ENCODE measurements at regions not wholly inside any gene's neighbourhood (a gene's known extent, or its start where the extent isn't known, plus 50 kb on each side); places are given as distances from the start of the nearest gene placed in this dataset.

DNA sequence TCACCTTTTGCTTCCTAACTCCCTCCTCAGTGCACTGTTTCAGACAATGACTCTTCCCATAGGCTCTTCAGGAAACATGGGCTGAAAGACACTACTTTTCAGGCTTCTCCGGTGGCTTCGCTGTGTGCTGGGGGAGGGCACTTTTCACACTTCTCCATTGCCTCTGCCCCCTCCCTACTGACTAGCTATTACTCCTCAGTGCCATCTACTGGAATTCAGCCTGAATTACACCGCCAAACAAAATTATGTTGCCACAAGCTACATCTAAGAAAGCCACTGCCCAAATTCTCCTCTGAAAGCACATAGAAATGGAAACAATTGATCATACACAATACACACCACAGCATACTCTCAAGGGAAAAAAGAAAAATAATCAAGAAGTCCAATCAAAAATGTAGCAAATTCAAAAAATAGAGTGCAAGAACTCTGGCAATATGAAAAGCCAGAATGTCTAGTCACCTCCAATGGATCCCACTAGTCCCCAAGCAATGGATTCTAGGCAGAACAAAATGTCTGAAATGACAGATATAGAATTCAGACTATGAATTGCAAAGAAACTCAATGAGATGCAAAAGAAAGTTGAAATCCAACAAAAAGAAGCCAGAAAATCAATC, 1139.4 kb upstream of the GYPC start:
- Mint-ChIP-seq H3K4me3 (no peak overlapping the region), H3K9me3 (peaks cover 9 to 15% (median 13%) of the 10 kb centered on the region in 3 donors), H3K36me3 (no peaks in the 10 kb centered on the region), H3K4me1 (no peaks in the 10 kb centered on the region), H3K27ac (no peak overlapping the region), H3K27me3 (no peaks in the 10 kb centered on the region)
- Histone ChIP-seq H3K27ac (ENCODE audit: low read length) (no peak overlapping the region), H3K27me3 (replicated peaks in 1 of 2; ENCODE audit: control insufficient read depth in 2 of 2, extremely low read depth in 1 of 2, insufficient read depth in 2 of 2, low read length in 1 of 2) (no peaks in the 10 kb centered on the region), H3K36me3 (ENCODE audit: control insufficient read depth in 2 of 2, extremely low read depth in 1 of 2, insufficient read depth in 1 of 2, low read length in 1 of 2) (no peaks in the 10 kb centered on the region), H3K4me1 (ENCODE audit: control insufficient read depth in 1 of 2, extremely low read depth in 1 of 2, insufficient read depth in 2 of 2, low read length in 2 of 2) (no peaks in the 10 kb centered on the region), H3K9me3 (no peaks in the 10 kb centered on the region), H3K4me3 (ENCODE audit: control insufficient read depth in 1 of 2, extremely low read depth in 1 of 2, low read length in 1 of 2) (no peak overlapping the region)
- ChIA-PET POLR2A (no interaction called here), CTCF (no interaction called here)
- ATAC-seq (replicated peaks in 1 of 4): no peak
- no peak for DNase-seq
- 71% methylated on average over 1 of the region's 3 CpGs for WGBS (ENCODE audit: insufficient coverage)

DNA sequence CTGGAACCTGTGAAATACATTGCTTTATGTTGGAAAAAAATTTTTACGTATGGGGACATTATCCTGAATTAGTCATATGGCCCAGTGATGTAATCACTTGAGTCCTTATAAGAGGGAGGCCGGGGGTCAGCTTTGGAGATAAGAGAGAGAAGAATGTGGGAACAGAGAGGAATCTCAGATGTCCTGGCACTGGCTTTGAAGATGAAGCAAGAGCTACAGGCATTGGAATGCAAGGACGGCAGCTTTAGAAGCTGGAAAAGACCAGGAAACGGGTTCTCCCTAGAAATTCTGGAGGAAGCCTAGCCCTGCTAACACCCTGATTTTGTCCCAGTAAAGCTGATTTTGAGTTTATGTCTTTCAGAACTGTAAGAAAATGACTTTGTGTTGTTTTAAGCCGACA, 1129.9 kb upstream of the GYPC start:
- ATAC-seq (replicated peaks in 1 of 4) (no peak), DNase-seq (no peak)
- 61% methylated on average over 5 of the region's 5 CpGs for WGBS (ENCODE audit: insufficient coverage)
- Mint-ChIP-seq H3K4me3 (no peak overlapping the region), H3K36me3 (no peaks in the 10 kb centered on the region), H3K9me3 (peaks cover 4 to 19% (median 9%) of the 10 kb centered on the region in 3 donors), H3K27me3 (no peaks in the 10 kb centered on the region), H3K4me1 (no peaks in the 10 kb centered on the region), H3K27ac (no peak overlapping the region)
- Histone ChIP-seq H3K4me3 (ENCODE audit: control insufficient read depth in 1 of 2, extremely low read depth in 1 of 2, low read length in 1 of 2) (no peak overlapping the region), H3K9me3 (no peaks in the 10 kb centered on the region), H3K27ac (ENCODE audit: low read length) (no peak overlapping the region), H3K27me3 (replicated peaks in 1 of 2; ENCODE audit: control insufficient read depth in 2 of 2, extremely low read depth in 1 of 2, insufficient read depth in 2 of 2, low read length in 1 of 2) (no peaks in the 10 kb centered on the region), H3K36me3 (ENCODE audit: control insufficient read depth in 2 of 2, extremely low read depth in 1 of 2, insufficient read depth in 1 of 2, low read length in 1 of 2) (no peaks in the 10 kb centered on the region), H3K4me1 (ENCODE audit: control insufficient read depth in 1 of 2, extremely low read depth in 1 of 2, insufficient read depth in 2 of 2, low read length in 2 of 2) (no peaks in the 10 kb centered on the region)
- ChIA-PET POLR2A (no interaction called here), CTCF (no interaction called here)

DNA sequence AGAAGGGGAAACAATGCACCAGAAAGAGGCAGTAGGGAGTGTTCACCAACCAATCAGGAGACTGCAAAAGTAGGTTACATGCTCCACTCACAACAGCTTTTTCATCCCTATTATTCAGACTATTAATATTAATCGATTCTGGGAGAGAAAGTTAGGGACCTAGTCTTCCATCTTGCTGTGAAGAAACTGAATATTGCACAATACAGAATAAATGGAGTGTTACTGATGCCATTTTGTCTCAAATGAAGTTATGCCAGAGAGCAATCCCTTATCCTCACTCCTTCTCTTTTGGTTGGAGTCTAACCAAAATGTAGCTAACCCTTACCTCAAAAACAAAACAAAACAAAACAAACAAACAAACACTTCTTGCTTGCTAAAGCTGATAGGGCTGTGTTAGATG, 1120.9 kb upstream of the GYPC start:
- ChIA-PET CTCF (no interaction called here), POLR2A (no interaction called here)
- no peaks in the 10 kb centered on the region for H3K4me1 Mint-ChIP-seq
- H3K36me3 Mint-ChIP-seq: no peaks in the 10 kb centered on the region
- no peaks in the 10 kb centered on the region for H3K27me3 Mint-ChIP-seq
- H3K4me1 ChIP-seq (ENCODE audit: control insufficient read depth in 1 of 2, extremely low read depth in 1 of 2, insufficient read depth in 2 of 2, low read length in 2 of 2): no peaks in the 10 kb centered on the region
- no peaks in the 10 kb centered on the region for H3K27me3 ChIP-seq (replicated peaks in 1 of 2; ENCODE audit: control insufficient read depth in 2 of 2, extremely low read depth in 1 of 2, insufficient read depth in 2 of 2, low read length in 1 of 2)
- DNase-seq (no peak), ATAC-seq (replicated peaks in 1 of 4) (no peak)
- H3K27ac ChIP-seq (ENCODE audit: low read length): no peak overlapping the region
- no peaks in the 10 kb centered on the region for H3K9me3 ChIP-seq
- WGBS (ENCODE audit: insufficient coverage): no CpG with 5 or more reads among the region's 1 CpG
- no peaks in the 10 kb centered on the region for H3K36me3 ChIP-seq (ENCODE audit: control insufficient read depth in 2 of 2, extremely low read depth in 1 of 2, insufficient read depth in 1 of 2, low read length in 1 of 2)
- no peak overlapping the region for H3K4me3 Mint-ChIP-seq
- no peak overlapping the region for H3K27ac Mint-ChIP-seq
- peaks cover 8 to 15% (median 10%) of the 10 kb centered on the region in 3 donors for H3K9me3 Mint-ChIP-seq
- H3K4me3 ChIP-seq (ENCODE audit: control insufficient read depth in 1 of 2, extremely low read depth in 1 of 2, low read length in 1 of 2): no peak overlapping the region

DNA sequence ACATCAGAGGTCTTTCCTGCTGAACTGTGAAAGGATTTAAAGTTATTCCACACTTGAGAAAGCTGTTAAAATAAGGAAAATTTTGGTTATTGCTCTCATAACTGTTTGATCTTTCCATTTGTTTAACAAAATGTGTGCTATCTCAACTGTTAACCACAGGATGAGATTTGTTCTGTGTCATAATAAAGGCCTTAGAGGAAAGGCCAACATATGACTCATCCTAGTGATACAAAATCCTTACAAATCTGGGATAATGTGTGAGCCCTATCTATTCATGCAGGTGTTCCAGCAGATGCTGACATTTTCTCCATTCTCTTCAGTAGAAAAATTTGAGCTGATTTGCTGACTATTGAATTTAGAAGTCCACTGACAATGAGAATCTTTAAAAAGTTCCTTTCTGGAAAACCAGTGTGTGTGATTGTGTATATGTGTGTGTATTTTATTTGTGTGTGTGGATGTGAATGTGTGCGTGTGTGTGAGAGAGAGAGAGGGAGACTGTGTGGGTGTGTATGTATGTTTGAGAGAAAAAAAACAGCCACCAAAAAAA, 1111.9 kb upstream of the GYPC start:
- H3K9me3 Mint-ChIP-seq: peaks cover 18 to 27% (median 24%) of the 10 kb centered on the region in 3 donors
- no peaks in the 10 kb centered on the region for H3K4me1 Mint-ChIP-seq
- ATAC-seq (replicated peaks in 1 of 4) (no peak), DNase-seq (no peak)
- Histone ChIP-seq H3K27ac (ENCODE audit: low read length) (no peak overlapping the region), H3K9me3 (no peaks in the 10 kb centered on the region), H3K27me3 (replicated peaks in 1 of 2; ENCODE audit: control insufficient read depth in 2 of 2, extremely low read depth in 1 of 2, insufficient read depth in 2 of 2, low read length in 1 of 2) (no peaks in the 10 kb centered on the region), H3K4me1 (ENCODE audit: control insufficient read depth in 1 of 2, extremely low read depth in 1 of 2, insufficient read depth in 2 of 2, low read length in 2 of 2) (no peaks in the 10 kb centered on the region), H3K36me3 (ENCODE audit: control insufficient read depth in 2 of 2, extremely low read depth in 1 of 2, insufficient read depth in 1 of 2, low read length in 1 of 2) (no peaks in the 10 kb centered on the region), H3K4me3 (ENCODE audit: control insufficient read depth in 1 of 2, extremely low read depth in 1 of 2, low read length in 1 of 2) (no peak overlapping the region)
- ChIA-PET CTCF (no interaction called here), POLR2A (no interaction called here)
- H3K36me3 Mint-ChIP-seq: no peaks in the 10 kb centered on the region
- H3K4me3 Mint-ChIP-seq: no peak overlapping the region
- no CpG with 5 or more reads among the region's 1 CpG for WGBS (ENCODE audit: insufficient coverage)
- no peak overlapping the region for H3K27ac Mint-ChIP-seq
- H3K27me3 Mint-ChIP-seq: no peaks in the 10 kb centered on the region

DNA sequence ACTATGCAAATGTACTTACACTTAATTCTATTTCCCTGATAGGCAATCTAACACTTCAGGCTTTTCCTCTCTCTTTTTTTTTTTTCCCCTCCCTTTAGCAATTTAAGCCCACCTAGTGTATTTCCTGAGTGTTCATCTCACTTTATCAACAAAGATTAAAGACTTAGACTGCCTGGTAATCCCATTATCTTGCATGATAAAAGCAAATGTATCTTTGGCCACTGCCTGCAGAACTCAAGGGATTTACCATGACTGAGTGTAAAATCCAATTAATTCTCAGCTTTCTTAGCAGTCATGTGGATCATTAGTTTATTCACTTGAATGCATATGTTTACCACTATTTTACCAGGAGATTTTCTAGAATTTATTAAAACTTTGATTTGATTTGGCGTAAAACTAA, 1102.2 kb upstream of the GYPC start:
- POLR2A ChIA-PET: no interaction called here
- H3K4me3 Mint-ChIP-seq: no peak overlapping the region
- ATAC-seq (replicated peaks in 1 of 4) (no peak), DNase-seq (no peak)
- CTCF ChIA-PET: no interaction called here
- Histone ChIP-seq H3K27me3 (replicated peaks in 1 of 2; ENCODE audit: control insufficient read depth in 2 of 2, extremely low read depth in 1 of 2, insufficient read depth in 2 of 2, low read length in 1 of 2) (no peaks in the 10 kb centered on the region), H3K9me3 (no peaks in the 10 kb centered on the region), H3K36me3 (ENCODE audit: control insufficient read depth in 2 of 2, extremely low read depth in 1 of 2, insufficient read depth in 1 of 2, low read length in 1 of 2) (no peaks in the 10 kb centered on the region), H3K4me1 (ENCODE audit: control insufficient read depth in 1 of 2, extremely low read depth in 1 of 2, insufficient read depth in 2 of 2, low read length in 2 of 2) (no peaks in the 10 kb centered on the region), H3K27ac (ENCODE audit: low read length) (no peak overlapping the region), H3K4me3 (ENCODE audit: control insufficient read depth in 1 of 2, extremely low read depth in 1 of 2, low read length in 1 of 2) (no peak overlapping the region)
- no peak overlapping the region for H3K27ac Mint-ChIP-seq
- no peaks in the 10 kb centered on the region for H3K4me1 Mint-ChIP-seq
- no peaks in the 10 kb centered on the region for H3K27me3 Mint-ChIP-seq
- peaks cover 13 to 22% (median 20%) of the 10 kb centered on the region in 3 donors for H3K9me3 Mint-ChIP-seq
- no peaks in the 10 kb centered on the region for H3K36me3 Mint-ChIP-seq
- no CpG with 5 or more reads among the region's 1 CpG for WGBS (ENCODE audit: insufficient coverage)

DNA sequence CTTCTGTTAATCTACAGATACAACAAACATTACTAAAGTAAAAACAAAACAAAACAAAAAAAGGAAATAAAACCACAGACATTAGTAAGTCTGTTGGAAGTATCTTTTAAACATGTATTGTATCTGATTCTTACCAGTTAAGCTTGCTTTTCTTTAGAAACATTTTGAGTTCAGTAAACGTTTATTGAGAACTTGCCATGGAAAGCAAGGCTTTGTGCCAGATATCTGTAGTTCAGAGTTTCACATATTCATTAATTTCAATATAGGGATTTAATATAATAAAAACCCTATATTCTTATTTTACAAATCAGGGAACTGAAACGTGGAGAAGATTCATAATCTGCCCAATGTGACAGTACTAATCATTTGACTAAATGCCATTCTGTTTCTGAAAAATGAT, 1101.0 kb upstream of the GYPC start:
- peaks cover 10 to 14% (median 11%) of the 10 kb centered on the region in 3 donors for H3K9me3 Mint-ChIP-seq
- H3K9me3 ChIP-seq: no peaks in the 10 kb centered on the region

DNA sequence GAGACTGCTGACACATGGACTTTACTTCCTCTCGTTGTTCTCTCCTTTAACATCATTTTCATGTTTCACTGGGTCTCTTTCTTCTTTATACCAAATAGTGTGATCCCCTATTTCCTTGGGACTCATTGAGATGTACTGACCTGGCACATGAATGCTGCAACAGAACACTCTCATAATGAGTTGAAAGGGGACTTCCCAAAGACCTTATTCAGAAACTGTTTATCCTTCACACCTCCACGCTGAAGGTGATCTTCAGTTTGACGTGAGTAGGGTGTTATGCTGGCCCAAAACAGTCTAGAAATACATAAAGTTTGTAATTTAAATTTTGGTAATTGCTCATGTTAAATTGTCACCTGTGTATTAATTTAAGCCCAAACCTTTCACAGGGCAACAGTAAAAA, 1096.8 kb upstream of the GYPC start:
- Mint-ChIP-seq H3K4me3 (no peak overlapping the region), H3K27ac (no peak overlapping the region), H3K36me3 (no peaks in the 10 kb centered on the region), H3K4me1 (no peaks in the 10 kb centered on the region), H3K9me3 (peaks cover 5 to 10% (median 10%) of the 10 kb centered on the region in 3 donors), H3K27me3 (no peaks in the 10 kb centered on the region)
- WGBS (ENCODE audit: insufficient coverage): 33% methylated on average over 1 of the region's 3 CpGs
- no peak for ATAC-seq (replicated peaks in 1 of 4)
- Histone ChIP-seq H3K4me1 (ENCODE audit: control insufficient read depth in 1 of 2, extremely low read depth in 1 of 2, insufficient read depth in 2 of 2, low read length in 2 of 2) (no peaks in the 10 kb centered on the region), H3K27ac (ENCODE audit: low read length) (no peak overlapping the region), H3K27me3 (replicated peaks in 1 of 2; ENCODE audit: control insufficient read depth in 2 of 2, extremely low read depth in 1 of 2, insufficient read depth in 2 of 2, low read length in 1 of 2) (no peaks in the 10 kb centered on the region), H3K36me3 (ENCODE audit: control insufficient read depth in 2 of 2, extremely low read depth in 1 of 2, insufficient read depth in 1 of 2, low read length in 1 of 2) (no peaks in the 10 kb centered on the region), H3K9me3 (no peaks in the 10 kb centered on the region), H3K4me3 (ENCODE audit: control insufficient read depth in 1 of 2, extremely low read depth in 1 of 2, low read length in 1 of 2) (no peak overlapping the region)
- DNase-seq: no peak
- POLR2A ChIA-PET: no interaction called here
- CTCF ChIA-PET: no interaction called here

More for the DNA sequence above, 1101.0 kb upstream of the GYPC start:
- no peaks in the 10 kb centered on the region for H3K27me3 Mint-ChIP-seq
- Histone ChIP-seq H3K36me3 (ENCODE audit: control insufficient read depth in 2 of 2, extremely low read depth in 1 of 2, insufficient read depth in 1 of 2, low read length in 1 of 2) (no peaks in the 10 kb centered on the region), H3K4me1 (ENCODE audit: control insufficient read depth in 1 of 2, extremely low read depth in 1 of 2, insufficient read depth in 2 of 2, low read length in 2 of 2) (no peaks in the 10 kb centered on the region), H3K27me3 (replicated peaks in 1 of 2; ENCODE audit: control insufficient read depth in 2 of 2, extremely low read depth in 1 of 2, insufficient read depth in 2 of 2, low read length in 1 of 2) (no peaks in the 10 kb centered on the region), H3K27ac (ENCODE audit: low read length) (no peak overlapping the region), H3K4me3 (ENCODE audit: control insufficient read depth in 1 of 2, extremely low read depth in 1 of 2, low read length in 1 of 2) (no peak overlapping the region)
- ChIA-PET POLR2A (interaction anchor here in 1 of 2 donors (0.7 kb wide), 1 partner anchor 808 kb away, joined by 3 read pairs; no protein-coding TSS in a partner anchor), CTCF (no interaction called here)
- no peaks in the 10 kb centered on the region for H3K36me3 Mint-ChIP-seq
- DNase-seq (no peak), ATAC-seq (replicated peaks in 1 of 4) (no peak)
- WGBS (ENCODE audit: insufficient coverage): no CpG with 5 or more reads among the region's 2 CpGs
- no peak overlapping the region for H3K27ac Mint-ChIP-seq
- H3K4me3 Mint-ChIP-seq: no peak overlapping the region
- H3K4me1 Mint-ChIP-seq: no peaks in the 10 kb centered on the region
